Right renal pelvis (tissue), 4 donors: ENCODE measurements at regions not wholly inside any gene's neighbourhood (a gene's known extent, or its start where the extent isn't known, plus 50 kb on each side); places are given as distances from the start of the nearest gene placed in this dataset.

ENCODE experiments used
- DNase-seq, 4 donors: peaks; one replicate each; pipeline ENCODE4 v3.0.0-alpha.2; 2013; ENCODE audit warnings: low read depth in 4 of 4, low spot score in 3 of 4, missing footprints in 1 of 4

- DNase-seq: no peak
Observed at GRCh38 chr5:2307631-2308030, 424.9 kb upstream of the IRX4 start.

GRCh38 chr5:2306711-2307110, 424.0 kb upstream of the IRX4 start:
- no peak for DNase-seq

- DNase-seq: peak; percentile 28 to 54 (median 43)
Observed at GRCh38 chr5:2303431-2304100, 420.8 kb upstream of the IRX4 start.

- no peak for DNase-seq
Observed at GRCh38 chr5:2302169-2302568, 419.4 kb upstream of the IRX4 start.

DNA sequence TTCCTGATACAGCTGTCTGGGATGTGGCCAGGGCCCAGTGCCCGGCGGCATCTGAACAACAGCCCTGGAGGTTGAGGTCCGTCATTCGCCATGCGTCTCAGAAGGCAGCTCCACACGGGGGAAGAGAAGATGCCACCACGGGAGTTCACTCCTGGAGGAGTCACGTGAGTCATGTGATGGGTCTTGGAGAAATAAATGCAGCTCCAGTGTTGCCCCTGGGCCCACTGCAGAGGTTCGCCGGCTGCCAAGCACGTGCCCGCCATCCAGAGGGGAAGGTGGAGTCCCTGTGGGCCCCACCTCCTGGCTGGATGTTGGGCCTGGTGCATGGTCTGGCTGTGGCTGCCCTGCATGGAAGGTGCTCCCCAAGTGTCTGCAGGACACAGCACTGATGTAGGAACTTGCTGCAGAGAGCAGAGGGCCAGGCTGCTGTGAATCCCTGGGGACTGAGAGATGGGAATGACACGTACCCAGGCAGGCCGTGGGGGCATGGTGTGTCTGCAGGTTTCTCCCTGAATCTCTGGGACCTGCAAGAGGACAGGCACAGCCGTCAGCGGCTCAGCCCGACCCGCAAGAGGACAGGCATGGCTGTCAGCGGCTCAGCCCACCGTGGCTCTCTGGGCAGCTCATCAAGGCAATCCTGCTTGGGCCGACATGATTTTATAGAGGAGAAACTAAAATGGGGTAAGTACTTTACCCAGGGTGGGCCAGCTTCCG, 418.3 kb upstream of the IRX4 start:
- DNase-seq: no peak

- no peak for DNase-seq
Observed at GRCh38 chr5:2300421-2300820, 417.7 kb upstream of the IRX4 start.

DNA sequence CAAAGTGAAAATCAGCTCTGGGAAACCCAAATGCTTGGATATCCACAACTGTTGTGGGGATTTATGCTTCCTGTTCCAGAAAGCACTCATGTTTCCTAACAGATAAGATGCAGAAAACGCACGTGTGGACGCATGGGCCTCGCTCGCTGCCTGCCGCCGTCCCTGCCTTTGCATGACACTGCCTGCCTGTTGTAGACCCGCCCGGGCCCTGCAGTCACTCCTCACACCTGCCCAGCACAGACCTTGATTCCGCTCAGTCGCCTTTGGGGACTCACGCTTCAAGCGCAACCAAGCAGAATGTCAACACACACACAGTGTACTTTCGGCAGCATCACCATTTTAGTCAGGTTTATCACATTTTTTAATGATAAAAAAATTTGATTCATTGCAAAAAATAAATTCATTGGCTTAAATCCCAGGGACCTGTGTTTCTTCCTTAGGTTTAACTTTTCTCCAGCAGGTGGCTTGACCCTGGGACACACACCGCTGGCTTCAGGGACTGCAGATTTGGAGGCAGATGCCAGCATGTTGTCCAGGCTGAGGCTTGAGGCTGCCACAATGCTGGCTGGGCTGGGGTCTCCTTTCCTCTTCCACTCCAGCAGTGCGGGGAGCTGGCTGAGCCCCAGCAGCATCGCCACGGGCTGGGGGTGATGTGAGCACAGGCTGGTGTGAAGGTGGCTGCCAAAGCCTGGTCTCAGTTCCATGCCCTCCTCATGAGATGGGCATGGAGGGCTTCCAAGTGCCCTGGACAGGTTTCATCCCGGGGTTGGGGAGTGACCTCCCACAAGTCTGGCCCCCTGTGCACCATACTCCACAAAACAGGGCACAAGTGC, 416.9 kb upstream of the IRX4 start:
- no peak for DNase-seq

GRCh38 chr5:2298781-2299180, 416.1 kb upstream of the IRX4 start:
- DNase-seq: no peak

GRCh38 chr5:2297991-2298390, 415.3 kb upstream of the IRX4 start:
- DNase-seq: no peak

DNA sequence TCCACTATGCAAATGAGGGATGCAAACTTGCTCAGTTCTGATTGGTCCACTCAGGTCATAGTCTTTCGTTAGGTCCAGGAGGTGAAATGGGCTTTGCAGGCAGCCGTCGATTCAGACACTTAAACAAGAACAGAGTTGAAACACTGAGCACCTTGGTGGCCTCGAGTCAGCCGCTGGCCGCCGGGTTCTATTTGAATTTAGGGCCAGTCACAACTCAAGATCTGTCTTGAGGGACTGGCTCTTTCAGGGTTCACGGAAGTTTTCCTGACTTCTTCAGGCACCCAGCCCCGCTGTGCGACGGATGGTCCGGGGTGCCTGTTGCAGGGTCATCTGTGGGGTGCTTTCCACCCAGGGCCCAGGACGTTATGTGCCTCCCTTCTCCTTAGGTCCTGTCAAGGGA, 412.8 kb upstream of the IRX4 start:
- no peak for DNase-seq

DNA sequence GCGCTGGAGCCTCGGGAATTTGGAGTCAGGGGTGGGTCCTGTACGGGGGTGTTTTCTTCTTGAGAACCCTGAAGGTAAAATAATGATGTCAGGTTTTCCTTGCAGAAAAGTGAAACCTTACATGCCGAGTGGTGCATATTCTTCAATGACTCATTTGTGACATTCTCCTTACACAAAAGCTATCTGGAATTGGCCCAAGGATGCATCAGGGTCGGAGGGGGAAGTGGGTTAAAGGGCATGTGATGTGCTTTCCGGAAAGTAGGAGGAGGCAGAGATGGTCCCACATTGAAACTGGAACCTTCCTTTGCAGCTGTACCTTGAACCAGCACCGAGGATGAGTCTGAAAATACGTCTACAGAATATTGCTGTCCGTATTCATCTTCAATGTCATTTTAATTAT, 411.2 kb upstream of the IRX4 start:
- no peak for DNase-seq

DNA sequence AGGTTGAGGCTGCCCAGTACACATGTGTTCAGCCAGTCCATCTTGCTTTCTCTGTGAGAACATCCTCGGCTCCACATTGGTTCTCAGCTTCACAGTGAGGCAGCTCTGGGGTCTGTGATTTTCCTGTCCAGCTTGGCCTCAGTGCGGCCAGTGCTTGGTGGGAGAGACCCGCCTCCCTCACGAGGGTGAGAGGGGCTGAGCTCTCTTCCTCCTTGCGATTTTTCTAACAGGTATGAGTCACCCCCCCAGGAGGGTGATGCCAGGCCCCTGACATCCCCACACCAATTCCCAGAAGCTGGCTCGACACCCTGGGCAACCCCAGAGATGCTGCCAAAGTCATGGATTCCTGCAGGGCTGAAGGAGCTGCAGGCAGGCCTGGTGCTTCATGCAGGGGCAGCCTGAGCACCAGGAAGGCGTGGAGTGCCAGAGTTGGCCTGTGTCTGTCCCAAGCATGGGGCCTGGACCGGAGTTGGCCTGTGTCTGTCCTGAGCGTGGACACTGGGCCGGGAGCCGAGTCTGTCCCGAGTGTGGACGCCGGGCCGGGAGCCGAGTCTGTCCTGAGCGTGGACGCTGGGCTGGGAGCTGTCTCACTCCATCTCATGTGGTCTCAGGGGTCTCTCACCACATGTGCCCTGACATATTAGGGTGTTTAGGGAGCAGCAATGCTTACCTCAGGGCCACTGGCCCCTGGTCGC, 408.6 kb upstream of the IRX4 start:
- no peak for DNase-seq

GRCh38 chr5:2289380-2289779, 406.7 kb upstream of the IRX4 start:
- no peak for DNase-seq

GRCh38 chr5:2288968-2289367, 406.2 kb upstream of the IRX4 start:
- no peak for DNase-seq

DNA sequence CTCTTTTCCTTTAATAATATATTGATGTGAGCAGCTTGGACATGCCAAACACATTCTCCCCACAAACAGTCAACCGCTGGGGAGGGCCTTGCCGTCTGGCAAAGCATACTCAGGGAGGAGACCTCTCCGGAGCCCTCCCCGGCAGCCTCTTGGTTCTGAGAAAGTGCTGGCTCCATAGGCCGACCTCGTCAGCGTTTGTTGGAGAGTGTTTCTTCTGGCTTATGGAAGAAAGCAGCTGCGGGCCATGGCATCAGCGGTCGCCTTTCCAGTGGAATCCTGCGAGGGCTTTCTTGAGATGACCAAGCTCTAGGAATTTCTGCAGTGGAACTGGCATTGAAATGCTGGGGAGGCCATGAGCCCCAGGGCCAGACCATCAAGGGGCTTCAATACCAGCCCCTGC, 405.7 kb upstream of the IRX4 start:
- DNase-seq: no peak

DNA sequence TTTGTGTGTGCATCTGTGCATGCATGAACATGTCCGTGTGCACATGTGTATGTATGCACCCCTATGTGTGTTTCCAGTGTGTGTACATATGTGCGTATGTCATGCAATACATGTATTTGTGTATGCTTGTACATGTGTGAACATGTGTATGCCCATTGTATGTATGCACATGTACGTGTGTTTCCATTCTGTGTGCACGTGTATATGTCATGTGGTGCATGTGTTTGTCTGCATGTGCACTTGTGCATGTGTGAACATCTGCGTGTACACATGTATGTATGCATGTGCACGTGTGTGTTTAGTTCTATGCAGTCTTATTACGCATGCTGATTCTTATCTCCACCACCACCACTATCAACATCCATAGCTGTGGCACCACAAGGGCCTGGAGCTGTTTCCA, 403.5 kb upstream of the IRX4 start:
- DNase-seq: no peak

DNA sequence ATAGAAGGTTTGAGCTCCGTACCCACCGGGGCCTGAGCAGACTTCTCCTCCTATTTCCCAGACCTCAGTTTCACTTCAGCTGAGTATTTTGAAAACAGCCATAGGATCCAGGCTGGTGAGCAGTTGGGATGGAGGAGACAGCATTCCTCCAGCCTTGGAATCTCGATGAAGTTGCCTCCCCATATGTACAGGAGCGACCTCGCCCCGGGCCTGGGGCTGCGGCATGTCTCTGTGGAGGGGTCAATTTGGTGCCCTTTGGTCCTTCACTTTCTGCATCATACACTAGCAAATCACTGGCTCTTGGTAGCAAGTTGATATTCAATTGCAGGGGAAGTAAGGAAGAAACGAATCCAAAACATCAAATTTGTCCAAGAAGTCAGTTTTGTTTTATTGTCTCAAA, 402.0 kb upstream of the IRX4 start:
- no peak for DNase-seq

DNA sequence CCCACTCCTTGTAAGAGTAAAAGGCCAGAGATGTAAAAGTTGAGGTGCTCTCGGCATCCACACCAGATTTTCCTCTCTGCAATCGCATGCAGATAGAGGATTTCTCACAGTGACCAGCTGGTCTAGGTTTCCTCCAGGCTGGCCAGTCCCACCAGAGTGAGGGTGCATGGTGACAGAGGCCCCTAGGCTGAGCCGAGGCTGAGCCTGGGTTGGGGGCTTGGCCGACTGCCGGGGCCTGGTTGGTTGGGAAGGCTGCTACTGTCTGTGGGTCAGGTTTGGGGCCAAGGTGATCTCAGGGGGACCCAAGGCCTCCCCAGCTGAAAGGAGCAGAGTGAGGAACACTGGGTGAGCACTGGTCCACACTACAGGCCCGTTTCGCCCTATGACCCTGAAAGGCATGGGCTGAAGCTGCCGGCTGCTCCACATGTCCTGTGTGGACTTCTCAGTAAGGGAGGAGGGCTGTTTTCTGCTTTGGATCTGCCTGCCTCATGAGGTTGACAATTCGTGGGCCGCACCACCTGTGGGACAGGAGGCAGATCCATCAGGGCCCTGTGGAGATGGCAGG, 400.8 kb upstream of the IRX4 start:
- no peak for DNase-seq

DNA sequence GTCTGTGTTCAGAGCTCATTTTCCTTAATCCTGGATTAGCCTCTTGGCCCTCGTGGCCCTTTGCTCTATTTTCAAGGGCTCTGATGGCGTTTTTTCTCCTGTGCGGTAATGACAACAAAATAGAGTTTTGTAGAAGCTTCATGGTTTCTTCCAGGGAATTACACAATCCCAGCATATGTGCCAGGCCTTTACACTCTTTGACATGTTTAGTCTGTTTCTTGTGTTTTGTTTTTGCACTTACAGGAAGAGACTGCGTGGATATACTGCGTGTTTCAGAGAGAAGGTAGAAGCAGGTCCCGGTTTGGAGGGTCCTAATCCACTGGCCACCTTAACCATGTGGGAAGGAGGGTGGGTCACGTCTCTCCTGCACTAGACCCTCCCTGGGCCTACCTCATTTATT, 400.2 kb upstream of the IRX4 start:
- no peak for DNase-seq

DNA sequence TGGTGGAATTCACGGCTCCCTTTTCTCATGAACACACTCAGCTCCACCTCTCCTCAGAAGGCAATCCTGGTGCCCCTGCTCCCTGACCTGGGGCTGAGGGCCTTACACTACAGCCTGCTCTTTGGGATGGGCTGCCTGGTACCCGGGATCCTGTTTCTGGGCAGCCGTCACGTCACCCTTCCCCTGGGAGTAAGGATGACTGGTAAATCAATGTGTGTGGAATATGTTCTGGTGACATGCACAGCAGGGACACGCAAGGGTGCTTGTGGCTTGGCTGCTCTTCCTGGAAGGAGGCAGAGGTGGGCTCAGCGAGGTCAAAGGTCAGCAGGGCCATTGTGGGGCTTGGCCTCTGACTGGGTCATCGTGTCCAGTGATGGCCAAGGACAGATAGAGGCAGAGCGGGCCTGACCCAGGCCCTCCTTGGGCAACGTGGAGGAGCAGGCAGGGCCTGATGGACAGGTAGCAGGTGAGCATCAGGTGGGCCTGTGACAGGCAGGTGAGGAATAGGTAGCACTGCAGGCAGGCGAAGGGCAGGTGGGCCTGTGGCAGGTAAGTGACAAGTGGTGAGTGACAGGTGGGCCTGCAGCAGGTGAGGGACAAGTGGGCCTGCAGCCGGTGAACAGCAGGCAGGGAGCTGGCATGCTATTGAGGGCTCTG, 399.4 kb upstream of the IRX4 start:
- no peak for DNase-seq
